Breast epithelium (tissue), 3 donors: ENCODE measurements at regions not wholly inside any gene's neighbourhood (a gene's known extent, or its start where the extent isn't known, plus 50 kb on each side); places are given as distances from the start of the nearest gene placed in this dataset.

Source experiments
- CTCF ChIP-seq, 3 donors: fragments of 450-650 bp; IDR thresholded peaks; one replicate each; pipeline ENCODE4 v1.5.1; 2016 to 2017; ENCODE audit warnings: antibody characterized with exemption in 3 of 3, mild to moderate bottlenecking in 3 of 3, moderate library complexity in 3 of 3
- POLR2AphosphoS5 ChIP-seq, 3 donors: sonication (generic); formaldehyde crosslinking; IDR thresholded peaks; one replicate each; pipeline ENCODE4 v1.6.1; 2017; ENCODE audit warnings: antibody characterized with exemption in 3 of 3

- TF ChIP-seq CTCF (IDR thresholded peaks at IDR 0.05) (no peak), POLR2AphosphoS5 (IDR thresholded peaks at IDR 0.05) (no peak)
These were observed 1077.3 kb downstream of the RAPGEF2 start for GRCh38 chr4:160180211-160180610.
